Spinal cord (tissue), 9 donors: ENCODE measurements at regions not wholly inside any gene's neighbourhood (a gene's known extent, or its start where the extent isn't known, plus 50 kb on each side); places are given as distances from the start of the nearest gene placed in this dataset.

ENCODE experiments used
- DNase-seq, 6 donors: peaks; one replicate each; pipeline versions ENCODE4 v3.0.0 to v3.0.0-alpha.2; 2013 to 2015; ENCODE audit warnings: low spot score in 6 of 6, low read depth in 4 of 6
- H3K27ac ChIP-seq: one replicate; pipeline ENCODE4 v1.5.1; 2013; ENCODE audit warnings: low read depth, low read length, control low read depth
- H3K27me3 ChIP-seq: one replicate; pipeline ENCODE4 v1.6.1; 2013; ENCODE audit warnings: low read length; ENCODE audit not compliant: control insufficient read depth, insufficient read depth
- H3K36me3 ChIP-seq: one replicate; pipeline ENCODE4 v1.6.1; 2013; ENCODE audit warnings: low read length; ENCODE audit not compliant: control insufficient read depth, insufficient read depth
- H3K4me1 ChIP-seq: one replicate; pipeline ENCODE4 v1.6.1; 2013; ENCODE audit warnings: low read length; ENCODE audit not compliant: control insufficient read depth, insufficient read depth
- H3K4me3 ChIP-seq: one replicate; pipeline ENCODE4 v1.5.1; 2013; ENCODE audit warnings: low read depth, low read length, control low read depth
- H3K9me3 ChIP-seq: one replicate; pipeline ENCODE4 v1.6.1; 2013; ENCODE audit warnings: low read length; ENCODE audit not compliant: control insufficient read depth, insufficient read depth
- WGBS: methylation state at CpG from one replicate; pipeline ENCODE4 v1.1.5; 2013; ENCODE audit warnings: missing lambda C conversion rate; ENCODE audit not compliant: insufficient coverage; 5-methylcytosine and 5-hydroxymethylcytosine counted together
- donor health status: healthy.

- Histone ChIP-seq H3K9me3 (no peaks in the 10 kb centered on the region), H3K27me3 (no peaks in the 10 kb centered on the region), H3K4me1 (no peaks in the 10 kb centered on the region), H3K27ac (no peak overlapping the region), H3K36me3 (no peaks in the 10 kb centered on the region), H3K4me3 (no peak overlapping the region)
- DNase-seq = no peak
- no CpG with 5 or more reads among the region's 2 CpGs for WGBS
Measured at GRCh38 chr13:22080832-22081231, 410.0 kb downstream of the FGF9 start.

- DNase-seq = peak in 1 of 6 donors; percentile 14
- Histone ChIP-seq H3K4me3 (no peak overlapping the region), H3K9me3 (no peaks in the 10 kb centered on the region), H3K27ac (no peak overlapping the region), H3K4me1 (no peaks in the 10 kb centered on the region), H3K27me3 (no peaks in the 10 kb centered on the region), H3K36me3 (no peaks in the 10 kb centered on the region)
- WGBS = 71% methylated on average over 1 of the region's 6 CpGs
Measured at GRCh38 chr13:22081430-22081829, 410.6 kb downstream of the FGF9 start.

- Histone ChIP-seq H3K9me3 (no peaks in the 10 kb centered on the region), H3K4me3 (no peak overlapping the region), H3K36me3 (no peaks in the 10 kb centered on the region), H3K27me3 (no peaks in the 10 kb centered on the region), H3K4me1 (no peaks in the 10 kb centered on the region), H3K27ac (no peak overlapping the region)
- no peak for DNase-seq
- WGBS = no CpG with 5 or more reads among the region's 2 CpGs
Measured at GRCh38 chr13:22082030-22082429, 411.2 kb downstream of the FGF9 start.

GRCh38 chr13:22082437-22083100 is 411.7 kb downstream of the FGF9 start:
- WGBS = 91% methylated on average over 1 of the region's 2 CpGs
- DNase-seq = no peak
- Histone ChIP-seq H3K9me3 (no peaks in the 10 kb centered on the region), H3K4me1 (no peaks in the 10 kb centered on the region), H3K27me3 (no peaks in the 10 kb centered on the region), H3K4me3 (no peak overlapping the region), H3K36me3 (no peaks in the 10 kb centered on the region), H3K27ac (no peak overlapping the region)

GRCh38 chr13:22085001-22085400 is 414.1 kb downstream of the FGF9 start:
- H3K9me3 ChIP-seq = no peaks in the 10 kb centered on the region
- no peaks in the 10 kb centered on the region for H3K4me1 ChIP-seq
- DNase-seq = no peak
- H3K36me3 ChIP-seq = no peaks in the 10 kb centered on the region
- no peaks in the 10 kb centered on the region for H3K27me3 ChIP-seq
- no CpG with 5 or more reads among the region's 2 CpGs for WGBS
- H3K4me3 ChIP-seq = no peak overlapping the region
- no peak overlapping the region for H3K27ac ChIP-seq

- WGBS = 88% methylated on average over 9 of the region's 10 CpGs
- no peaks in the 10 kb centered on the region for H3K36me3 ChIP-seq
- no peaks in the 10 kb centered on the region for H3K9me3 ChIP-seq
- DNase-seq = no peak
- H3K27ac ChIP-seq = no peak overlapping the region
- H3K27me3 ChIP-seq = no peaks in the 10 kb centered on the region
- H3K4me3 ChIP-seq = no peak overlapping the region
- H3K4me1 ChIP-seq = no peaks in the 10 kb centered on the region
Measured at GRCh38 chr13:22086597-22087330, 415.9 kb downstream of the FGF9 start.

- no peak overlapping the region for H3K27ac ChIP-seq
- no peak overlapping the region for H3K4me3 ChIP-seq
- DNase-seq = no peak
- no peaks in the 10 kb centered on the region for H3K36me3 ChIP-seq
- no peaks in the 10 kb centered on the region for H3K27me3 ChIP-seq
- no CpG with 5 or more reads among the region's 4 CpGs for WGBS
- H3K9me3 ChIP-seq = no peaks in the 10 kb centered on the region
- no peaks in the 10 kb centered on the region for H3K4me1 ChIP-seq
Measured at GRCh38 chr13:22090106-22090505, 419.2 kb downstream of the FGF9 start.

GRCh38 chr13:22091222-22091970 is 420.5 kb downstream of the FGF9 start:
- no peaks in the 10 kb centered on the region for H3K36me3 ChIP-seq
- H3K27ac ChIP-seq = no peak overlapping the region
- no peaks in the 10 kb centered on the region for H3K27me3 ChIP-seq
- H3K9me3 ChIP-seq = no peaks in the 10 kb centered on the region
- WGBS = 93% methylated on average over 6 of the region's 10 CpGs
- no peak for DNase-seq
- H3K4me1 ChIP-seq = no peaks in the 10 kb centered on the region
- no peak overlapping the region for H3K4me3 ChIP-seq

- Histone ChIP-seq H3K4me3 (no peak overlapping the region), H3K27me3 (no peaks in the 10 kb centered on the region), H3K36me3 (no peaks in the 10 kb centered on the region), H3K27ac (no peak overlapping the region), H3K4me1 (no peaks in the 10 kb centered on the region), H3K9me3 (no peaks in the 10 kb centered on the region)
- WGBS = 79% methylated on average over 3 of the region's 6 CpGs
- no peak for DNase-seq
Measured at GRCh38 chr13:22091971-22092300, 421.1 kb downstream of the FGF9 start.
